Activated CD8-positive, alpha-beta T cell treated with anti-CD3 and anti-CD28 coated beads for 36 hours (primary cell): ENCODE measurements at regions not wholly inside any gene's neighbourhood (a gene's known extent, or its start where the extent isn't known, plus 50 kb on each side); places are given as distances from the start of the nearest gene placed in this dataset.

Experiments used
- ATAC-seq: fragments of 200-7000 bp; cut with Tn5 transposase; one replicate; pipeline ENCODE4 v1.10.0; 2021; ENCODE audit warnings: mild to moderate bottlenecking, moderate library complexity
- CTCF ChIA-PET: fragments of 350-600 bp; sonication (Branson Sonifier 250); formaldehyde crosslinking; loops from one replicate; lab custom pipeline; 2021; ENCODE audit warnings: antibody characterized with exemption; lab: Charles Lee
- POLR2A ChIA-PET: fragments of 350-600 bp; sonication (Branson Sonifier 250); formaldehyde crosslinking; loops from one replicate; lab custom pipeline; 2021; ENCODE audit warnings: antibody characterized with exemption; lab: Charles Lee
- DNase-seq: peaks from one replicate; pipeline ENCODE4 v3.0.0-alpha.2; 2020
- H3K27ac Mint-ChIP-seq: one replicate; pipeline ENCODE4 v1.8.0; 2021; ENCODE audit warnings: mild to moderate bottlenecking, mixed read lengths
- H3K27me3 Mint-ChIP-seq: one replicate; pipeline ENCODE4 v1.8.0; 2021; ENCODE audit warnings: mixed read lengths
- H3K36me3 Mint-ChIP-seq: one replicate; pipeline ENCODE4 v1.8.0; 2021; ENCODE audit warnings: low read depth, mixed read lengths
- H3K4me1 Mint-ChIP-seq: one replicate; pipeline ENCODE4 v1.8.0; 2021; ENCODE audit warnings: low read depth, mixed read lengths
- H3K4me3 Mint-ChIP-seq: one replicate; pipeline ENCODE4 v1.8.0; 2021; ENCODE audit warnings: mild to moderate bottlenecking, moderate library complexity, mixed read lengths
- H3K9me3 Mint-ChIP-seq: one replicate; pipeline ENCODE4 v1.8.0; 2021; ENCODE audit warnings: mixed read lengths
- CTCF ChIP-seq: fragments of 200-600 bp; IDR thresholded peaks from one replicate; pipeline ENCODE4 v1.8.0; 2022; ENCODE audit warnings: antibody characterized with exemption, mild to moderate bottlenecking
- intact Hi-C: fragments of 100-400 bp; cut with micrococcal nuclease; formaldehyde crosslinking; loops from one replicate; pipeline ENCODE4 v1.10.0; 2022

- CTCF ChIA-PET = no interaction called here
- no peaks in the 10 kb centered on the region for H3K27me3 Mint-ChIP-seq
- ATAC-seq = no peak
- no peaks in the 10 kb centered on the region for H3K36me3 Mint-ChIP-seq
- no peak for DNase-seq
- H3K27ac Mint-ChIP-seq = no peak overlapping the region
- TF ChIP-seq CTCF = no peak
- H3K4me3 Mint-ChIP-seq = no peak overlapping the region
- intact Hi-C loops = loop anchor here (5.0 to 10.0 kb wide), 2 partner anchors 144 to 361 kb away; no protein-coding TSS in a partner anchor
- H3K9me3 Mint-ChIP-seq = no peaks in the 10 kb centered on the region
- POLR2A ChIA-PET = no interaction called here
- H3K4me1 Mint-ChIP-seq = no peaks in the 10 kb centered on the region
These were observed 151.7 kb downstream of the PRELID2 start for GRCh38 chr5:145683431-145683830.

GRCh38 chr5:145682197-145682899, 152.8 kb downstream of the PRELID2 start:
- Mint-ChIP-seq H3K4me1 (no peaks in the 10 kb centered on the region), H3K27me3 (no peaks in the 10 kb centered on the region), H3K9me3 (no peaks in the 10 kb centered on the region), H3K27ac (no peak overlapping the region), H3K4me3 (no peak overlapping the region), H3K36me3 (no peaks in the 10 kb centered on the region)
- ChIA-PET POLR2A (interaction anchor here (0.6 kb wide), 1 partner anchor 68 kb away, joined by 3 read pairs; no protein-coding TSS in a partner anchor), CTCF (interaction anchor here (0.8 to 2.5 kb wide), 5 partner anchors 11 to 313 kb away, joined by 3 to 14 read pairs (median 3); no protein-coding TSS in a partner anchor)
- intact Hi-C loops = loop anchor here (5.0 to 10.0 kb wide), 2 partner anchors 145 to 362 kb away; no protein-coding TSS in a partner anchor
- DNase-seq = no peak
- no peak for ATAC-seq
- no peak for TF ChIP-seq CTCF

- H3K9me3 Mint-ChIP-seq = no peaks in the 10 kb centered on the region
- no peak overlapping the region for H3K27ac Mint-ChIP-seq
- peak; percentile 56 for TF ChIP-seq CTCF
- ATAC-seq (peak; percentile 86), DNase-seq (peak; percentile 63)
- CTCF ChIA-PET = interaction anchor here (0.8 to 2.5 kb wide), 7 partner anchors 9 to 313 kb away, joined by 3 to 14 read pairs (median 3); no protein-coding TSS in a partner anchor
- H3K4me3 Mint-ChIP-seq = no peak overlapping the region
- H3K27me3 Mint-ChIP-seq = no peaks in the 10 kb centered on the region
- intact Hi-C loops = loop anchor here (5.0 to 10.0 kb wide), 2 partner anchors 146 to 363 kb away; no protein-coding TSS in a partner anchor
- no peaks in the 10 kb centered on the region for H3K36me3 Mint-ChIP-seq
- POLR2A ChIA-PET = no interaction called here
- no peaks in the 10 kb centered on the region for H3K4me1 Mint-ChIP-seq
These were observed 153.5 kb downstream of the PRELID2 start for GRCh38 chr5:145681686-145682085.

GRCh38 chr5:145681216-145681615, 153.9 kb downstream of the PRELID2 start:
- no peak overlapping the region for H3K27ac Mint-ChIP-seq
- POLR2A ChIA-PET = no interaction called here
- TF ChIP-seq CTCF = no peak
- intact Hi-C loops = loop anchor here (5.0 to 10.0 kb wide), 2 partner anchors 146 to 364 kb away; no protein-coding TSS in a partner anchor
- CTCF ChIA-PET = interaction anchor here (0.8 to 2.5 kb wide), 6 partner anchors 10 to 314 kb away, joined by 3 to 14 read pairs (median 3); no protein-coding TSS in a partner anchor
- H3K36me3 Mint-ChIP-seq = no peaks in the 10 kb centered on the region
- ATAC-seq (no peak), DNase-seq (no peak)
- H3K9me3 Mint-ChIP-seq = no peaks in the 10 kb centered on the region
- no peak overlapping the region for H3K4me3 Mint-ChIP-seq
- H3K27me3 Mint-ChIP-seq = no peaks in the 10 kb centered on the region
- no peaks in the 10 kb centered on the region for H3K4me1 Mint-ChIP-seq

- TF ChIP-seq CTCF = no peak
- no peaks in the 10 kb centered on the region for H3K27me3 Mint-ChIP-seq
- ChIA-PET CTCF (interaction anchor here (1.3 to 2.5 kb wide), 3 partner anchors 19 to 146 kb away, joined by 3 to 14 read pairs (median 3); no protein-coding TSS in a partner anchor), POLR2A (no interaction called here)
- intact Hi-C loops = loop anchor here (5.0 to 10.0 kb wide), 2 partner anchors 147 to 364 kb away; no protein-coding TSS in a partner anchor
- DNase-seq (no peak), ATAC-seq (no peak)
- no peaks in the 10 kb centered on the region for H3K9me3 Mint-ChIP-seq
- no peaks in the 10 kb centered on the region for H3K36me3 Mint-ChIP-seq
- H3K27ac Mint-ChIP-seq = no peak overlapping the region
- H3K4me3 Mint-ChIP-seq = no peak overlapping the region
- no peaks in the 10 kb centered on the region for H3K4me1 Mint-ChIP-seq
These were observed 154.4 kb downstream of the PRELID2 start for GRCh38 chr5:145680767-145681166.
